ENCODE measurements at regions not wholly inside any gene's neighbourhood (a gene's known extent, or its start where the extent isn't known, plus 50 kb on each side); places are given as distances from the start of the nearest gene placed in this dataset.
"Not testable (repeated sequence)": the region's sequence is repeated elsewhere in the genome, so short reads cannot be mapped to it uniquely, and the experiment has no call there.

DNA sequence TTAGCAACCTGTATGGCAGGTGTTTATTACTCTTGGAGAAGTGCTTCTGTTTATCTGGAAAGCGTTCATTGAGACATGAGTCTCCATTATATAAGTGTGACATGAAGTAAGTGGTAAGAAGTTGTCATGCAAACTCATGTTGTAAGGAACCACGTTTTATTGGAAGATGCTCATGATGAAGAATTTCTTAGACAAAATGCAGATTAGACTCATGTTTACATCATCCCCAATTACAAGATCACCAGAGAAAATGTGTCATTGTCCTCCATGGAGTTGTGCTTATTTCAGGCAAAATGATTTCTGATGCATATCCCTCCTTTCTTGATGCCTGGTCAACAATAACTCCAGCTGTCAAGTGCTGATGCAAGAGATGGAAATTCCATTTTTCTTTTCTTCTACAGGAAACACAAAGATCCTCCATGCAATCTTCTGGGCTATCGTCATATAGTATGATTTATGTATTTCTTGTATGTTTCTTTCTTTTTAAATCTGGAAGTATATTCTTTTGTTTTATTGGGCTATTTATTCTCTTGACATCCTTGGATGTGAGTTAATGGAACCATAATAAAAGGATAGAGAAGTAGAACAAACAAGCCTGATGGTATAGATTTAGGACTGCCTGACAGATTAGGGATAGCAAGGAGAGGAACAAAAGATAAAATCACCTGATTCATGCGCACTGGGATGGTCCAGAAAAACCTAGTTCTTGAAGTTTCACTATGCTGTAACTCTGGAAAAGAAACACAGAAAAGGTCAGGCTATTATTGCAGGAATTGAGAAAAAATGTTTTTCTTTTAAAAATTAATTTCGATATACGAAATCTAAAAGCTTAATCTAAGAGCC is 50.7 kb upstream of the DIAPH3 start:
- no peak for DNase-seq

- no peak for DNase-seq
Observed at GRCh38 chr13:60220072-60220471, 56.3 kb upstream of the DIAPH3 start.

GRCh38 chr13:60221581-60221980 is 57.9 kb upstream of the DIAPH3 start:
- no peak for DNase-seq

DNA sequence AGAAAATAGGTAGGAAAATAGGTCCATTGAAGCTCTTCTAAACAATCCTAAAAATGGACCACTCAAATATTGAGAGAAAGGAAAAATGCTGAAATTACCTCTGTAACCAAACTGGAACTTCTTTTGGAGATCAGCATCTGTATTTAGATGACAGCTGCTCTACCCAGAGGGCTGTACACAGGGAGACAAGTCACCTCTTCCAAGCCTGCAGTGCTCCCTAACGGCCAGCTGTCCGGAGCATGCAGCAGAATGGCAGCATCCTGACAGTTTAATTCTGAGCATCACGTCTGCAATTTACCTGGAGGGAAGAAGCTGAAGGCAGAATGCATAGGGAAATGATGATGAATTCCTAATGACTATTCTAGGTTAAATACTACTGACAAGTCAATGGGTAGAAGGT is 62.8 kb upstream of the DIAPH3 start:
- peak; percentile 47 for DNase-seq

DNA sequence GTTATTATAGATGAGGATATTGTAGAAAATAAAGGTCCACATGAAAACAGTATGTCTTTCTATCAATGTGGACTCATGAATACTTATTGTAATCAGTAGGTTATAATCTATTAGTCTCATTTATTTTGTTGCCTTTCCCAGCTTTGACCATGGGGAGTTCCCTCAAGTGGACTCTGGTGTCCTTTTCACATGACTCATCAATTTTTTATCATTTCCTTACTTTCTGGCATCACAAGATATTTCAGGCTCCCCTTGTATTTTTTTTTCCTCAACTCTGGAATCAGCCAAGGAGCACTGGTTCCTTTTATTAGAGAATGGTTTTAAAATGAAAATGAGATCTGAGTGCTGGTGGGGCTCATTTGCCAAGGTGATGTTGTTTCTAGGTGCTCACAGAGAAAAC is 63.4 kb upstream of the DIAPH3 start:
- DNase-seq = no peak

- no peak for DNase-seq
Observed at GRCh38 chr13:60229708-60230272, 66.1 kb upstream of the DIAPH3 start.

DNA sequence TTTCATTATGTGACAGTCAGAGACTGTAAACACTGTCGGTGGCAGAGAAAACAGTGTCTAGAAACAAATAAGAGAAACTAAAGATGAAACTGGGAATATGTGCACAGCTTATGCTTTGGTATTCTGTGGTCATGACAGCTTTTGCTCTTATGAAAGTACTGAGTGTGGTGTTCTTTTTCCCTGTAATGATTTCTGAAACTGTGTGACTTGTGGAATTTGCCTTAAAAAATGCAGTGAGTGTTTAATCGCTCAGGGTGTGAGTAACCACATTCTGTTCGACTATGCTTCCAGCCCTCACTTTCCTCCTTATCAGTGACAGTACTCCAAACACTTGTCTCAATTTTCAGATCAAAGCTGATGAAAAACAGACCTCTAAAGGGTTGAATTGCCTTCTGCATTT is 66.9 kb upstream of the DIAPH3 start:
- no peak for DNase-seq

DNA sequence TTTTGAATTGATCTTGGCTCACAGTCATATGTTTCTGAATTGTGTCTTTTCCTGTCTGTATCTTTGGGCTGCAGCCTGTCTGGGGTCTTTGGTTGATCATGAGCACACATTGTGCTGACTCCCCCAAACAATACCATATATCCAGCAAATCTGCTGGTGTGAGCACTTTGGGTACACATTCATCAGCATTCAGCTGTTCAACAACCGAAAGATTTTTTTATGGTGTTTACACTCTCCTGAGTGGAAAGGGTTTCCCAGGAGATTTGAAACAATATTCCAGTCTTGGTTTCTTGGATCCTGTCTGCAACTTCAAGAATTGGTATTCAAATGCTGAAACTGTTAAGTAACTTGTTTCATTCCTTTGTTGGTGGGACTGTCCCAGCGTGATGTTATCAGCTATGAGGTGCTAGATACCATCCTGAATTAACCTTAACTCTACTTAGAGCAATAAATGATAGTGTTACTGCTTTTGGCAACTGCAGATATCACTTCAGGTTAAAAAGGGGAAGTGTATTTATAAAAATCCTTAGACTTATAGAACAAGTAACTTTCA is 78.4 kb upstream of the DIAPH3 start:
- DNase-seq = no peak

DNA sequence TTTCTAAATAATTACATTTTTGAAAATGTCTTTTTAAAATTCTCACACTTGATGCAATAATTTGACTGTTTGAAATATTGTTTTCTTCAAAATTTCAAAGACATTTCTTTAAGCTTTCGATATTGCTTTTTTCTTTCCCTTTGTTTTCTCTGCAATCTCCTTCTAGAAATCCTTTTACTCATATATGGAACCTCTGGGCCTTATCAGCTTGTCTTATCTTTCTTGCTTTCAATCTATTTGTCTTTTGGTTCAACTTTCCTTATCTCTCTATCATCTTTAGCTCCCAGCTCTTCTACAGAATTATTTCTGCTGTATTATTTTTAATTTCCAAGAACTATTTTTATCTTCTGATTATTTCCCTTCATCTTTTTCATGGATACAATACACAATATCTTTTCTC is 80.7 kb upstream of the DIAPH3 start:
- no peak for DNase-seq

GRCh38 chr13:60251419-60251818 is 87.7 kb upstream of the DIAPH3 start:
- not testable (repeated sequence) for DNase-seq

- DNase-seq = no peak
Observed at GRCh38 chr13:60258349-60258748, 94.6 kb upstream of the DIAPH3 start.

- DNase-seq = no peak
Observed at GRCh38 chr13:60260440-60260839, 96.7 kb upstream of the DIAPH3 start.

- DNase-seq = no peak
Observed at GRCh38 chr13:60261432-60262351, 98.0 kb upstream of the DIAPH3 start.

DNA sequence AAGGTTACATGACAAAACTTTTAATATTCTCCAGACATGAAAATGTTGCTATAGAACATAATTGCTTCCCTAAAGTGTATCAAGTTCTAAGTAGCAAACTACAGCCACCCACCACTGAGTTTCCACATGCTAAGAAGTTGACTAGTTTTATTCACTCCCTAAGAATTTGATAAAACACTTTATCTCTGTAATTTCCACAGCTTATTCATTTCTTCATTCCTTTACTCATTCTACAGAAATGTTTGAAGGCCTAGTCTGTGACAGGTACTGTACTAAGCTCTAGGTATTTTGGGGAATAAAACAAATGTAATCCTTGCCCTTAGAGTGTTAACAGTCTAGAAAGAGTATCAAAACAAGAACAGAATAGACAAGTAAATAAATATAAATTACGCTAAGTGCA is 101.8 kb upstream of the DIAPH3 start:
- DNase-seq = no peak

DNA sequence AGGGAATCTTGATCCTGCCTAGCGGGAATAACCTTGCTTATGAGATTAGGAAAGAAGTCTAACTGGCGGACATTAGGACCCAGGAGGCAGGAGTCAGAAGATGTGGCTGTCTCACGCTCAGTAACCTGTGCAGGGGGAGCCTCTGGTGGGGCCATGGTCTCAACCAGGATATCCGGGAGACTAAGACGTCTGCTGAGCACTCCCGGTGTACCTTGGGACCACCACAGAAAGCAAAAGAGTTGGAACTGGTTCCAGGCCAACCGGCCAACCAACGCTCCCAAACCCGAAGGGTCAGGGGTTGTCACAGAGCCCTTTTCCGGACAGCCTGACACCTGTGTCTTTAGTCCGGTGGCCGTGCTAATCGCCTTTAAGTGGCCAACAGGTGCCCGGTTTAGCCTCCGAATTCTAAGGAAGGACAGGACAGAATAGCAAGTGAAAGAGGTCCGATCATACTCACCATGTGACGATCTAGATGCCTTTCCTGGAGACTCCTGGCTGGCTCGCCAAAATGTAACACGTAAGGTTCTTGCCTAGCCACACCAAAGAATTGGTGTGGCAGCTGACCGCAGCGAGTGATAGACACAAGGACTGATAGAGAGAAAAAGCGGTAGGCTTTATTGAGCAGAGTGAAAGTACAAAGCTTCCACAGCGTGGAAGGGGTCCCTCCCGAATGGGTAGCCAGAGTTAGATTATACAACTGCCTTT is 103.9 kb upstream of the DIAPH3 start:
- no peak for DNase-seq

GRCh38 chr13:60268203-60268555 is 104.5 kb upstream of the DIAPH3 start:
- no peak for DNase-seq

- DNase-seq = no peak
Observed at GRCh38 chr13:60273971-60274527, 110.3 kb upstream of the DIAPH3 start.

GRCh38 chr13:60274655-60275054 is 110.9 kb upstream of the DIAPH3 start:
- no peak for DNase-seq

GRCh38 chr13:60275208-60275607 is 111.5 kb upstream of the DIAPH3 start:
- DNase-seq = no peak

- DNase-seq = not testable (repeated sequence)
Observed at GRCh38 chr13:60280524-60280923, 116.5 kb upstream of the TDRD3 start.

DNA sequence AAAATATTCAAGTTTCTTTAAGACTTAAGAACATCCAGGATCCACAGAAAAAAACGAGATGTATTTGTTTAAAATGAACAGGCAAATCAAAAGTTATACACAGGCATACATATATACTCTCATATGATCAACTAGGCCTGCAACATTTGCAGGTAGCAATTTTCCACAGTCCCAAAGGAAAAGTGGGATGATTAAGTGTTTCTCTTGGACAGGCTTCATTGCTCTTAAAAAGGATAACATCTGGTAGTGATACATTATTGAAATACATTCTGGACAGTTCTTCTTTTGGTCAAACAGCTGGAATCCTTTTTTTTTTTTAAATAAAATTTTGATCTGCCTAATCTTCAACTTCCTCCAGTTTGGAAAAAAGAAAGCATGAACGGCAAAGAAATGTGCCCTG is 114.8 kb upstream of the TDRD3 start:
- DNase-seq = no peak

GRCh38 chr13:60282708-60283107 is 114.3 kb upstream of the TDRD3 start:
- DNase-seq = no peak
